ENCODE measurements at regions not wholly inside any gene's neighbourhood (a gene's known extent, or its start where the extent isn't known, plus 50 kb on each side); places are given as distances from the start of the nearest gene placed in this dataset.

GRCh38 chr16:79380995-79381602 is 219.4 kb downstream of the MAF start:
- no peaks in the 10 kb centered on the region for H3K9me1 ChIP-seq (ENCODE audit: insufficient read depth, low read length)
- H3K27ac ChIP-seq (ENCODE audit: insufficient read depth, low read length) = no peak overlapping the region
- intact Hi-C loops (cut with micrococcal nuclease) (no loop called here), in situ Hi-C loops (cut with MboI; ENCODE audit: low sequenced_read_pairs) (no loop called here), dilution Hi-C loops (cut with HindIII; ENCODE audit: low sequenced_read_pairs, unreplicated experiment) (no loop called here)
- H3K9ac ChIP-seq (ENCODE audit: low read depth, low read length) = no peak overlapping the region
- H3K4me2 ChIP-seq (ENCODE audit: low read depth, low read length) = no peak overlapping the region
- H3K18ac ChIP-seq (ENCODE audit: low read depth, low read length) = no peak overlapping the region
- no TSS peak for BruUV-seq (replicated peaks)
- 10% methylated on average over 2 of the region's 9 CpGs; no CpG with 5 or more reads in 1 of the 2 experiments for WGBS, 2 experiments (ENCODE audit: extremely low coverage in 2 of 2, insufficient read length in 1 of 2)
- no peak overlapping the region for H2BK5ac ChIP-seq (ENCODE audit: low read depth, low read length, poor library complexity, severe bottlenecking)
- H3K4ac ChIP-seq (ENCODE audit: low read depth, low read length) = no peak overlapping the region
- no peaks in the 10 kb centered on the region for H4K20me1 ChIP-seq (ENCODE audit: insufficient read depth, low read length)
- H3K4me1 ChIP-seq (ENCODE audit: control insufficient read depth, insufficient read depth, low read length) = no peaks in the 10 kb centered on the region
- H3K23ac ChIP-seq (ENCODE audit: low read depth, low read length) = no peak overlapping the region
- no peak overlapping the region for H2BK20ac ChIP-seq (ENCODE audit: low read depth, low read length)
- no peak overlapping the region for H3K4me3 ChIP-seq (ENCODE audit: insufficient read depth, low read depth, low read length)
- no peak overlapping the region for H4K5ac ChIP-seq (ENCODE audit: low read depth, low read length)
- CTCF ChIA-PET = no interaction called here
- ATAC-seq (ENCODE audit: low read depth) (no peak), DNase-seq (no peak)
- no peak overlapping the region for H2BK120ac ChIP-seq (ENCODE audit: low read depth, low read length)
- H4K91ac ChIP-seq (ENCODE audit: insufficient read depth, low read depth, low read length) = no peak overlapping the region
- no peak overlapping the region for H3K14ac ChIP-seq (replicated peaks; ENCODE audit: low read depth, low read length)
- H2AFZ ChIP-seq (replicated peaks; ENCODE audit: low read length, poor library complexity) = no peak overlapping the region
- TF ChIP-seq MXI1 (IDR thresholded peaks at IDR 0.05; ENCODE audit: borderline replicate concordance, low read depth, low read length) (no peak), BHLHE40 (IDR thresholded peaks at IDR 0.05; ENCODE audit: low read depth, low read length) (no peak), RCOR1 (IDR thresholded peaks at IDR 0.05; ENCODE audit: insufficient replicate concordance, low read length) (no peak), CHD1 (IDR thresholded peaks at IDR 0.05; ENCODE audit: low read depth, low read length) (no peak), CTCF (conservative IDR thresholded peaks at IDR 0.05; ENCODE audit: low read depth, low read length) (no peak), MAZ (IDR thresholded peaks at IDR 0.05; ENCODE audit: borderline replicate concordance, low read depth, low read length) (no peak), CEBPB (IDR thresholded peaks at IDR 0.05; ENCODE audit: low read depth, low read length) (no peak), FOS (IDR thresholded peaks at IDR 0.05; ENCODE audit: low read depth, low read length) (no peak)
- no peak overlapping the region for H2AK9ac ChIP-seq (replicated peaks; ENCODE audit: low read depth, low read length, poor library complexity)
- H3K79me1 ChIP-seq (ENCODE audit: low read depth in 1 of 2, low read length in 2 of 2) = no peaks in the 10 kb centered on the region
- no peaks in the 10 kb centered on the region for H3K27me3 ChIP-seq (ENCODE audit: control insufficient read depth, insufficient read depth, low read length)
- POLR2A ChIA-PET (ENCODE audit: unreplicated experiment) = no interaction called here
- no peak overlapping the region for H3K56ac ChIP-seq (ENCODE audit: extremely low read depth, insufficient read depth, low read length)
- H2AK5ac ChIP-seq (ENCODE audit: low read depth, low read length) = no peak overlapping the region
- no peak overlapping the region for H2BK15ac ChIP-seq (ENCODE audit: low read depth, low read length)
- H3K36me3 ChIP-seq (ENCODE audit: control insufficient read depth, insufficient read depth, low read length) = no peaks in the 10 kb centered on the region
- peaks cover 4% of the 10 kb centered on the region; the same call in 1 of the 2 replicates for H3K9me3 ChIP-seq (ENCODE audit: control insufficient read depth, insufficient read depth, low read length)
- H4K8ac ChIP-seq (ENCODE audit: low read depth in 2 of 2, low read length in 2 of 2) = no peak overlapping the region
